B cell (primary cell): ENCODE measurements at regions not wholly inside any gene's neighbourhood (a gene's known extent, or its start where the extent isn't known, plus 50 kb on each side); places are given as distances from the start of the nearest gene placed in this dataset.

Source experiments
- ATAC-seq: fragments of 200-7000 bp; cut with Tn5 transposase; one replicate; pipeline ENCODE4 v1.10.0; 2021; ENCODE audit warnings: low read depth, mild to moderate bottlenecking, moderate number of reproducible peaks, moderate library complexity
- CTCF ChIA-PET: fragments of 350-600 bp; sonication (Branson Sonifier 250); formaldehyde crosslinking; loops from one replicate; lab custom pipeline; 2021; ENCODE audit warnings: antibody characterized with exemption, inconsistent platforms; lab: Charles Lee
- POLR2A ChIA-PET: fragments of 350-600 bp; sonication (Branson Sonifier 250); formaldehyde crosslinking; loops from one replicate; lab custom pipeline; 2021; ENCODE audit warnings: antibody characterized with exemption; lab: Charles Lee
- DNase-seq: peaks from one replicate; pipeline ENCODE4 v3.0.0; 2013
- H2AFZ ChIP-seq: 2 replicates; pipeline ENCODE4 v1.6.1; 2012; ENCODE audit warnings: mild to moderate bottlenecking, low read depth, low read length; ENCODE audit not compliant: insufficient read depth, poor library complexity, severe bottlenecking
- H3K27ac ChIP-seq, 2 donors: 1 replicate in 1 of 2; 2 replicates in 1 of 2; pipeline ENCODE4 v1.5.1; 2012 to 2013; ENCODE audit warnings: low read length in 2 of 2, mild to moderate bottlenecking in 2 of 2, moderate library complexity in 1 of 2
- H3K27me3 ChIP-seq, 4 experiments: fragments of 200-600 bp in 1 of 4; sonication (generic) in 1 of 4; replicated peaks in 1 of 4; 1 replicate in 2 of 4; 2 replicates in 2 of 4; pipeline versions ENCODE4 v1.6.1 to v1.7.0; 2013 to 2016; ENCODE audit warnings: low read length in 3 of 4, mild to moderate bottlenecking in 2 of 4, mixed read lengths in 1 of 4, moderate library complexity in 1 of 4; ENCODE audit not compliant: insufficient read depth in 4 of 4, control insufficient read depth in 3 of 4; ENCODE audit errors: control extremely low read depth in 1 of 4
- H3K36me3 ChIP-seq, 2 experiments: replicated peaks in 1 of 2; 1 replicate in 1 of 2; 2 replicates in 1 of 2; pipeline versions ENCODE4 v1.6.1 to v1.7.1; 2013; ENCODE audit warnings: low read length in 1 of 2; ENCODE audit not compliant: insufficient read depth in 2 of 2, control insufficient read depth in 1 of 2; ENCODE audit errors: control extremely low read depth in 1 of 2, extremely low read depth in 1 of 2
- H3K4me1 ChIP-seq, 2 donors: fragments of 200-600 bp in 1 of 2; sonication (generic) in 1 of 2; 1 replicate in 1 of 2; 2 replicates in 1 of 2; pipeline versions ENCODE4 v1.5.1 to v1.6.1; 2013 to 2017; ENCODE audit warnings: low read length in 2 of 2; ENCODE audit not compliant: control insufficient read depth in 2 of 2, insufficient read depth in 2 of 2
- H3K4me2 ChIP-seq: replicated peaks from 2 replicates; pipeline ENCODE3; 2012; ENCODE audit warnings: mild to moderate bottlenecking, low read depth, low read length; ENCODE audit not compliant: poor library complexity, severe bottlenecking
- H3K4me3 ChIP-seq, 5 experiments: fragments of 200-600 bp in 1 of 5; sonication (generic) in 1 of 5; 1 replicate in 3 of 5; 2 replicates in 2 of 5; pipeline versions ENCODE4 v1.5.1 to v1.7.0; 2011 to 2016; ENCODE audit warnings: low read length in 4 of 5, mild to moderate bottlenecking in 4 of 5, low read depth in 2 of 5, control low read depth in 1 of 5, moderate library complexity in 1 of 5; ENCODE audit not compliant: insufficient read depth in 1 of 5; ENCODE audit errors: control extremely low read depth in 1 of 5, extremely low read depth in 1 of 5
- H3K79me2 ChIP-seq: fragments of 200-600 bp; sonication (generic); one replicate; pipeline ENCODE4 v1.6.0; 2016; ENCODE audit warnings: low read length; ENCODE audit not compliant: control insufficient read depth, insufficient read depth
- H3K9ac ChIP-seq: fragments of 200-600 bp; sonication (generic); 2 replicates; pipeline ENCODE4 v1.6.1; 2017; ENCODE audit warnings: mild to moderate bottlenecking, low read length, moderate library complexity
- H3K9me3 ChIP-seq, 3 donors: one replicate each; pipeline versions ENCODE4 v1.6.1 to v1.7.1; 2013; ENCODE audit warnings: low read length in 2 of 3; ENCODE audit not compliant: control insufficient read depth in 2 of 3, insufficient read depth in 1 of 3; ENCODE audit errors: control extremely low read depth in 1 of 3
- H4K20me1 ChIP-seq: 2 replicates; pipeline ENCODE4 v1.6.0; 2012; ENCODE audit warnings: mild to moderate bottlenecking, low read length; ENCODE audit not compliant: insufficient read depth, control insufficient read depth, poor library complexity, severe bottlenecking
- H3K27ac Mint-ChIP-seq: one replicate; pipeline ENCODE4 v1.8.0; 2021; ENCODE audit warnings: mixed read lengths
- H3K27me3 Mint-ChIP-seq: one replicate; pipeline ENCODE4 v1.8.0; 2021; ENCODE audit warnings: mixed read lengths
- H3K4me1 Mint-ChIP-seq: one replicate; pipeline ENCODE4 v1.8.0; 2021; ENCODE audit warnings: mixed read lengths
- H3K4me3 Mint-ChIP-seq: one replicate; pipeline ENCODE4 v1.8.0; 2021; ENCODE audit warnings: mixed read lengths
- H3K9me3 Mint-ChIP-seq: one replicate; pipeline ENCODE4 v1.8.0; 2022; ENCODE audit warnings: mixed read lengths; ENCODE audit not compliant: insufficient read depth
- EZH2 ChIP-seq: IDR thresholded peaks from 2 replicates; pipeline ENCODE4 v1.6.1; 2012; ENCODE audit warnings: borderline replicate concordance, low read depth, mild to moderate bottlenecking, moderate library complexity, low read length; ENCODE audit not compliant: insufficient read depth, poor library complexity, severe bottlenecking
- intact Hi-C: fragments of 100-400 bp; cut with micrococcal nuclease; formaldehyde crosslinking; loops from one replicate; pipeline ENCODE4 v1.10.0; 2022
- TF ChIP-seq, protein P1 (sequence below): fragments of 200-600 bp; IDR thresholded peaks from one replicate; pipeline ENCODE4 v1.8.0; 2022; ENCODE audit warnings: antibody characterized with exemption, mild to moderate bottlenecking

GRCh38 chr1:187110351-187110750 lies 281.6 kb downstream of the PLA2G4A start:
- H3K79me2 ChIP-seq, result no peaks in the 10 kb centered on the region
- no peak overlapping the region for H3K4me3 Mint-ChIP-seq
- H3K9ac ChIP-seq, result no peak overlapping the region
- ChIA-PET POLR2A (no interaction called here), CTCF (no interaction called here)
- no peaks in the 10 kb centered on the region for H3K4me1 ChIP-seq
- H3K4me2 ChIP-seq, result no peak overlapping the region
- ATAC-seq (no peak), DNase-seq (no peak)
- no peak overlapping the region for H3K27ac Mint-ChIP-seq
- intact Hi-C loops, result no loop called here
- H2AFZ ChIP-seq, result no peak overlapping the region
- no peaks in the 10 kb centered on the region for H3K9me3 ChIP-seq
- H3K4me1 Mint-ChIP-seq, result no peaks in the 10 kb centered on the region
- no peaks in the 10 kb centered on the region for H3K36me3 ChIP-seq
- no peak overlapping the region for H3K27ac ChIP-seq
- H3K27me3 Mint-ChIP-seq, result no peaks in the 10 kb centered on the region
- TF ChIP-seq EZH2, result no peak
- TF ChIP-seq, protein P1, sequence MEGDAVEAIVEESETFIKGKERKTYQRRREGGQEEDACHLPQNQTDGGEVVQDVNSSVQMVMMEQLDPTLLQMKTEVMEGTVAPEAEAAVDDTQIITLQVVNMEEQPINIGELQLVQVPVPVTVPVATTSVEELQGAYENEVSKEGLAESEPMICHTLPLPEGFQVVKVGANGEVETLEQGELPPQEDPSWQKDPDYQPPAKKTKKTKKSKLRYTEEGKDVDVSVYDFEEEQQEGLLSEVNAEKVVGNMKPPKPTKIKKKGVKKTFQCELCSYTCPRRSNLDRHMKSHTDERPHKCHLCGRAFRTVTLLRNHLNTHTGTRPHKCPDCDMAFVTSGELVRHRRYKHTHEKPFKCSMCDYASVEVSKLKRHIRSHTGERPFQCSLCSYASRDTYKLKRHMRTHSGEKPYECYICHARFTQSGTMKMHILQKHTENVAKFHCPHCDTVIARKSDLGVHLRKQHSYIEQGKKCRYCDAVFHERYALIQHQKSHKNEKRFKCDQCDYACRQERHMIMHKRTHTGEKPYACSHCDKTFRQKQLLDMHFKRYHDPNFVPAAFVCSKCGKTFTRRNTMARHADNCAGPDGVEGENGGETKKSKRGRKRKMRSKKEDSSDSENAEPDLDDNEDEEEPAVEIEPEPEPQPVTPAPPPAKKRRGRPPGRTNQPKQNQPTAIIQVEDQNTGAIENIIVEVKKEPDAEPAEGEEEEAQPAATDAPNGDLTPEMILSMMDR, result no peak
- H3K9me3 Mint-ChIP-seq, result no peaks in the 10 kb centered on the region
- no peaks in the 10 kb centered on the region for H3K27me3 ChIP-seq
- H4K20me1 ChIP-seq, result no peaks in the 10 kb centered on the region
- no peak overlapping the region for H3K4me3 ChIP-seq

- no peaks in the 10 kb centered on the region for H3K79me2 ChIP-seq
- no peak overlapping the region for H2AFZ ChIP-seq
- no peaks in the 10 kb centered on the region for H3K4me1 ChIP-seq
- POLR2A ChIA-PET, result no interaction called here
- H3K9me3 ChIP-seq, result no peaks in the 10 kb centered on the region
- Mint-ChIP-seq H3K27me3 (no peaks in the 10 kb centered on the region), H3K4me3 (no peak overlapping the region), H3K27ac (no peak overlapping the region), H3K9me3 (no peaks in the 10 kb centered on the region), H3K4me1 (no peaks in the 10 kb centered on the region)
- DNase-seq, result no peak
- CTCF ChIA-PET, result no interaction called here
- no peak overlapping the region for H3K9ac ChIP-seq
- no peaks in the 10 kb centered on the region for H3K27me3 ChIP-seq
- no peak for TF ChIP-seq EZH2
- TF ChIP-seq, protein P1, result no peak
- H3K27ac ChIP-seq, result no peak overlapping the region
- no peak overlapping the region for H3K4me3 ChIP-seq
- intact Hi-C loops, result no loop called here
- no peak for ATAC-seq
- no peak overlapping the region for H3K4me2 ChIP-seq
- H3K36me3 ChIP-seq, result no peaks in the 10 kb centered on the region
- no peaks in the 10 kb centered on the region for H4K20me1 ChIP-seq
Observed at GRCh38 chr1:187114792-187115191, 286.0 kb downstream of the PLA2G4A start.
